HL-60 (cell line): ENCODE measurements at regions not wholly inside any gene's neighbourhood (a gene's known extent, or its start where the extent isn't known, plus 50 kb on each side); places are given as distances from the start of the nearest gene placed in this dataset.

Experiments
- DNase-seq, 2 experiments: peaks; one replicate each; pipeline ENCODE4 v3.0.0-alpha.2; 2010 to 2020; ENCODE audit warnings: low read depth in 1 of 2, low spot score in 1 of 2
- H3K27ac ChIP-seq: fragments of 250-450 bp; sonication (Bioruptor Pico); replicated peaks from 2 replicates; pipeline ENCODE4 v1.5.1; 2020; ENCODE audit warnings: mild to moderate bottlenecking, moderate library complexity
- H3K27me3 ChIP-seq: fragments of 250-450 bp; sonication (Bioruptor Pico); 2 replicates; pipeline ENCODE4 v1.5.1; 2021; ENCODE audit warnings: mild to moderate bottlenecking, moderate library complexity; ENCODE audit not compliant: insufficient read depth, poor library complexity, severe bottlenecking
- H3K4me3 ChIP-seq: replicated peaks from 2 replicates; pipeline ENCODE4 v1.5.1; 2011; ENCODE audit warnings: mild to moderate bottlenecking, control low read depth, low read length; ENCODE audit not compliant: insufficient read depth
- CTCF ChIP-seq: IDR thresholded peaks from one replicate; pipeline ENCODE4 v1.5.1; 2011; ENCODE audit warnings: low read length, control low read depth, inconsistent platforms; ENCODE audit not compliant: insufficient read depth
- GABPA ChIP-seq: IDR thresholded peaks from 2 replicates; pipeline ENCODE4 v1.6.1; 2012; ENCODE audit warnings: low read depth
- POLR2AphosphoS5 ChIP-seq: IDR thresholded peaks from 2 replicates; pipeline ENCODE4 v1.6.1; 2012; ENCODE audit warnings: low read depth
- REST ChIP-seq: IDR thresholded peaks from 2 replicates; pipeline ENCODE4 v1.6.1; 2012; ENCODE audit warnings: low read depth; ENCODE audit not compliant: insufficient replicate concordance
- SPI1 ChIP-seq: IDR thresholded peaks from 2 replicates; pipeline ENCODE4 v1.6.1; 2012; ENCODE audit warnings: low read depth, mild to moderate bottlenecking, borderline replicate concordance

- TF ChIP-seq SPI1 (no peak), POLR2AphosphoS5 (no peak), REST (no peak), CTCF (no peak), GABPA (no peak)
- DNase-seq, result no peak
- Histone ChIP-seq H3K27me3 (no peaks in the 10 kb centered on the region), H3K27ac (no peak overlapping the region), H3K4me3 (no peak overlapping the region)
Observed at GRCh38 chr4:104205116-104205515, 289.6 kb downstream of the CXXC4 start.

DNA sequence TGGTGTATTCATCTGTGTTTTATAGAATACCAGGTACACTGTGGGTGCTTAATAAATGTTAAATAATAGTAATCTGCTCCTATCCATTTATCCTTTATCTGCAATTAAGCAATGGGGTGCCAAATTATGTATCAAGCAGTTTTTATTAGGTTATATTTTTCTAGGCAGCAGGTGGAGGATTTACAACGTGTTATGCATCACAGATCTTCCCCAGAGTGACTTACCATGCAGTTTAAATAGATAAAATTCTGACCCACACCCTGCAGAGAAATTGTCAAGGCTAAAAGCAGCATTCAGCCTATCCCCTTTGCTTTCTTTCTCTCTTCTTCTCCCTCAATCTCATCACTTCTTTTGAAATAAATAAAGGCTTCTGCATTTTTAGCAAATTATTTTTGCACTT lies 306.4 kb downstream of the CXXC4 start:
- H3K4me3 ChIP-seq, result no peak overlapping the region

DNA sequence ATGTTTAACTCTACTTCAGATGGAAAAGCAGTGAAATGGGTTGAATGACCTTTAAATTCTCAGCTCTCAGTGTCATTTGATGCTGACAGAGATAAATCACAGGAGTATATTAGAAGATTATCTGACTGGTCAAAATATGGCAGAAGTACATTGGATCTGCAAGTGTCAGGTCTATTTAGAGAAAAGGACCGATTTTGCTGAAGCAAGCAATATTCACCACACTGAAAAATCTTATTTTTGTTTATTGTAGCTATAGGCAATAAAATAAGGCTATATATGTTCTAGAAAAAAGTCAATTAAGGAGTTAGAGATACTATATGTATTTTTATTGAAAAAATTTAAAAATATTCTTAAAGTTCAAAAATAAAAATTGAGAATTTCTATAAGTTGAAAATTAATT lies 325.3 kb downstream of the CXXC4 start:
- no peak overlapping the region for H3K4me3 ChIP-seq
- no peaks in the 10 kb centered on the region for H3K27me3 ChIP-seq
- no peak for DNase-seq
- TF ChIP-seq POLR2AphosphoS5 (no peak), CTCF (no peak), SPI1 (no peak), GABPA (no peak), REST (no peak)
- H3K27ac ChIP-seq, result no peak overlapping the region

More for the DNA sequence above, 306.4 kb downstream of the CXXC4 start:
- DNase-seq, result no peak
- H3K27ac ChIP-seq, result no peak overlapping the region
- no peak for TF ChIP-seq SPI1
- no peak for TF ChIP-seq POLR2AphosphoS5
- TF ChIP-seq CTCF, result no peak
- no peak for TF ChIP-seq GABPA
- no peak for TF ChIP-seq REST
- H3K27me3 ChIP-seq, result no peaks in the 10 kb centered on the region
